Activated B cell treated with CpG ODN at 0.5 μM for 24 hours (primary cell): ENCODE measurements at regions not wholly inside any gene's neighbourhood (a gene's known extent, or its start where the extent isn't known, plus 50 kb on each side); places are given as distances from the start of the nearest gene placed in this dataset.

Experiments
- ATAC-seq: fragments of 200-7000 bp; cut with Tn5 transposase; one replicate; pipeline ENCODE4 v1.10.0; 2021; ENCODE audit warnings: low read depth, mild to moderate bottlenecking, moderate library complexity
- CTCF ChIA-PET: fragments of 350-600 bp; sonication (Branson Sonifier 250); formaldehyde crosslinking; loops from one replicate; lab custom pipeline; 2021; ENCODE audit warnings: antibody characterized with exemption; lab: Charles Lee
- POLR2A ChIA-PET: fragments of 350-600 bp; sonication (Branson Sonifier 250); formaldehyde crosslinking; loops from one replicate; lab custom pipeline; 2021; ENCODE audit warnings: antibody characterized with exemption; lab: Charles Lee
- DNase-seq: peaks from one replicate; pipeline ENCODE4 v3.0.0; 2022
- H3K27ac Mint-ChIP-seq: one replicate; pipeline ENCODE4 v1.8.0; 2020; ENCODE audit warnings: mixed read lengths
- H3K27me3 Mint-ChIP-seq: one replicate; pipeline ENCODE4 v1.8.0; 2021; ENCODE audit warnings: mixed read lengths
- H3K36me3 Mint-ChIP-seq: one replicate; pipeline ENCODE4 v1.8.0; 2021; ENCODE audit warnings: low read depth, mixed read lengths
- H3K4me1 Mint-ChIP-seq: one replicate; pipeline ENCODE4 v1.8.0; 2021; ENCODE audit warnings: mixed read lengths
- H3K4me3 Mint-ChIP-seq: one replicate; pipeline ENCODE4 v1.8.0; 2020; ENCODE audit warnings: mild to moderate bottlenecking, mixed read lengths
- H3K9me3 Mint-ChIP-seq: one replicate; pipeline ENCODE4 v1.8.0; 2020; ENCODE audit warnings: mixed read lengths
- CTCF ChIP-seq: fragments of 200-600 bp; IDR thresholded peaks from one replicate; pipeline ENCODE4 v1.8.0; 2022; ENCODE audit warnings: antibody characterized with exemption, mild to moderate bottlenecking
- intact Hi-C: fragments of 100-400 bp; cut with micrococcal nuclease; formaldehyde crosslinking; loops from one replicate; pipeline ENCODE4 v1.15.1; 2024

DNA sequence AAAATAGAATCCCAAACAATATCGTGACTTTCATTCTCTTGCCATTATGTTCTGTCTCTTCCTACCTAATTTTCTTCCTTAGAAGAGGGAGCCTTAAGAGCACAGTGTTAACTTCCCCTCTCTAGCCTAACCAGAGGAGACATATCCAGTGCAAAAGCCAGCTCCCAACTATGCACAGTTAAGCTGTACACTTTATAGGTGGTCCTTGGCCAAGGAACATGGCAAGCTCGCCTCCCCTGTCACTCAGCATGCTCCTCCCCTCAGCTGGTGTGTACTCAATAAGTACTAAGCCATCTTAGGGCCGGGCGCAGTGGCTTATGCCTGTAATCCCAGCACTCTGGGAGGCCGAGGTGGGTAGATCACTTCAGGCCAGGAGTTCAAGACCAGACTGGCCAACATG lies 255.1 kb upstream of the TMPO start:
- intact Hi-C loops: no loop called here
- ChIA-PET POLR2A (no interaction called here), CTCF (no interaction called here)
- H3K36me3 Mint-ChIP-seq: no peaks in the 10 kb centered on the region
- no peak for DNase-seq
- ATAC-seq: no peak
- no peaks in the 10 kb centered on the region for H3K9me3 Mint-ChIP-seq
- peaks cover 2% of the 10 kb centered on the region for H3K27me3 Mint-ChIP-seq
- no peak overlapping the region for H3K4me3 Mint-ChIP-seq
- no peak for TF ChIP-seq CTCF
- H3K4me1 Mint-ChIP-seq: no peaks in the 10 kb centered on the region
- H3K27ac Mint-ChIP-seq: no peak overlapping the region

DNA sequence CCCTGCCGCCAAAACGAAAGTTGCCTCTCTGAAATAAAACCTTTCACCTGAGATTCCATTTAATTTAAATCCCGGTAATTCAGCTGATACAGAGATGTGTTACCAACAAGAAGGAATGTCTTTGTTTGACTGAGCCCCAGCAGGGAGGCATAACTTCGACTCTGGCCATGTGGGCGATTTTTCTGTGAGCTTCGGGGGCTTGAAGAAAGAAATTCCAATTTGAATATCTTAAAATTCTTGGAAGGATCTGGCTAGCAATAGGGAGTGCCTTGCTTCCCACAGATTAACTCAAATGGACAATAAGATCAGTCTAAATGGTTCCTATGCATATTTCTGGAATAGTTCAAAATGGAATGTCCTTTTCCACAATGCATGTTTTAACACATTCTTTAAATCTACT lies 252.5 kb upstream of the TMPO start:
- H3K27ac Mint-ChIP-seq: no peak overlapping the region
- intact Hi-C loops: no loop called here
- H3K4me1 Mint-ChIP-seq: no peaks in the 10 kb centered on the region
- DNase-seq (no peak), ATAC-seq (no peak)
- H3K4me3 Mint-ChIP-seq: no peak overlapping the region
- ChIA-PET CTCF (no interaction called here), POLR2A (no interaction called here)
- peaks cover 4% of the 10 kb centered on the region for H3K9me3 Mint-ChIP-seq
- no peak for TF ChIP-seq CTCF
- no peaks in the 10 kb centered on the region for H3K36me3 Mint-ChIP-seq
- peaks cover 6% of the 10 kb centered on the region for H3K27me3 Mint-ChIP-seq

GRCh38 chr12:98274430-98275130 lies 240.8 kb upstream of the TMPO start:
- Mint-ChIP-seq H3K4me1 (peaks cover 4% of the 10 kb centered on the region), H3K36me3 (no peaks in the 10 kb centered on the region), H3K4me3 (no peak overlapping the region), H3K27me3 (no peaks in the 10 kb centered on the region), H3K27ac (no peak overlapping the region), H3K9me3 (peaks cover under 1% of the 10 kb centered on the region)
- no peak for TF ChIP-seq CTCF
- CTCF ChIA-PET: no interaction called here
- POLR2A ChIA-PET: no interaction called here
- intact Hi-C loops: no loop called here
- DNase-seq (no peak), ATAC-seq (no peak)

- ChIA-PET CTCF (no interaction called here), POLR2A (no interaction called here)
- TF ChIP-seq CTCF: no peak
- DNase-seq: no peak
- no peak for ATAC-seq
- no peak overlapping the region for H3K4me3 Mint-ChIP-seq
- peaks cover 4% of the 10 kb centered on the region for H3K4me1 Mint-ChIP-seq
- H3K36me3 Mint-ChIP-seq: no peaks in the 10 kb centered on the region
- intact Hi-C loops: no loop called here
- no peak overlapping the region for H3K27ac Mint-ChIP-seq
- H3K9me3 Mint-ChIP-seq: no peaks in the 10 kb centered on the region
- H3K27me3 Mint-ChIP-seq: no peaks in the 10 kb centered on the region
Measured at GRCh38 chr12:98275131-98275475, 240.3 kb upstream of the TMPO start.

GRCh38 chr12:98280152-98280551 lies 235.2 kb upstream of the TMPO start:
- CTCF ChIA-PET: no interaction called here
- intact Hi-C loops: no loop called here
- DNase-seq (no peak), ATAC-seq (no peak)
- H3K36me3 Mint-ChIP-seq: no peaks in the 10 kb centered on the region
- H3K9me3 Mint-ChIP-seq: no peaks in the 10 kb centered on the region
- POLR2A ChIA-PET: no interaction called here
- no peak overlapping the region for H3K27ac Mint-ChIP-seq
- H3K4me1 Mint-ChIP-seq: no peaks in the 10 kb centered on the region
- no peak overlapping the region for H3K4me3 Mint-ChIP-seq
- H3K27me3 Mint-ChIP-seq: peaks cover 3% of the 10 kb centered on the region
- TF ChIP-seq CTCF: no peak
